Gastroesophageal sphincter (tissue), 4 donors: ENCODE measurements at regions not wholly inside any gene's neighbourhood (a gene's known extent, or its start where the extent isn't known, plus 50 kb on each side); places are given as distances from the start of the nearest gene placed in this dataset.
A peak's percentile ranks its signal among the peaks of the same experiment; 100 is the strongest.

Experiments used
- ATAC-seq: fragments of 150-250 bp; one replicate; pipeline ENCODE4 v1.9.1; 2016; ENCODE audit warnings: mild to moderate bottlenecking, moderate library complexity
- H3K27ac ChIP-seq, 4 donors: fragments of 200-600 bp; sonication (generic) in 3 of 4; 1 replicate in 3 of 4; 2 replicates in 1 of 4; pipeline ENCODE4 v1.5.1; 2016 to 2019
- H3K27me3 ChIP-seq: fragments of 200-600 bp; sonication (generic); one replicate; pipeline ENCODE4 v1.5.1; 2019
- H3K36me3 ChIP-seq, 2 donors: fragments of 200-600 bp; sonication (generic); one replicate each; pipeline ENCODE4 v1.5.1; 2019; ENCODE audit warnings: control low read depth in 1 of 2
- H3K4me1 ChIP-seq, 3 donors: fragments of 200-600 bp; sonication (generic); 1 replicate in 2 of 3; 2 replicates in 1 of 3; pipeline ENCODE4 v1.5.1; 2016 to 2019; ENCODE audit warnings: control low read depth in 2 of 3
- H3K4me3 ChIP-seq, 2 donors: fragments of 200-600 bp; sonication (generic); one replicate each; pipeline ENCODE4 v1.5.1; 2019; ENCODE audit warnings: mild to moderate bottlenecking in 1 of 2, moderate library complexity in 1 of 2
- H3K9me3 ChIP-seq, 3 donors: fragments of 200-600 bp; sonication (generic); one replicate each; pipeline ENCODE4 v1.5.1; 2017 to 2019; ENCODE audit warnings: control low read depth in 2 of 3
- EP300 ChIP-seq: sonication (generic); formaldehyde crosslinking; IDR thresholded peaks from one replicate; pipeline ENCODE4 v1.6.1; 2017; ENCODE audit warnings: antibody characterized with exemption, mild to moderate bottlenecking
- POLR2A ChIP-seq, 2 donors: fragments of 450-650 bp; IDR thresholded peaks; one replicate each; pipeline ENCODE4 v1.6.1; 2017; ENCODE audit warnings: antibody characterized with exemption in 2 of 2, mild to moderate bottlenecking in 2 of 2, moderate library complexity in 1 of 2
- POLR2AphosphoS5 ChIP-seq: sonication (generic); formaldehyde crosslinking; IDR thresholded peaks from one replicate; pipeline ENCODE4 v1.6.1; 2017; ENCODE audit warnings: antibody characterized with exemption
- WGBS, 2 donors: methylation state at CpG; one replicate each; pipeline ENCODE4 v1.1.5; 2018; ENCODE audit warnings: low coverage in 1 of 2; 5-methylcytosine and 5-hydroxymethylcytosine counted together
- TF ChIP-seq, protein P1 (sequence below), 4 experiments: fragments of 200-600 bp in 2 of 4; fragments of 450-650 bp in 2 of 4; sonication (generic) in 1 of 4; IDR thresholded peaks; one replicate each; pipeline ENCODE4 v1.5.1; 2017 to 2019; ENCODE audit warnings: antibody characterized with exemption in 4 of 4, mild to moderate bottlenecking in 2 of 4, moderate library complexity in 2 of 4

DNA sequence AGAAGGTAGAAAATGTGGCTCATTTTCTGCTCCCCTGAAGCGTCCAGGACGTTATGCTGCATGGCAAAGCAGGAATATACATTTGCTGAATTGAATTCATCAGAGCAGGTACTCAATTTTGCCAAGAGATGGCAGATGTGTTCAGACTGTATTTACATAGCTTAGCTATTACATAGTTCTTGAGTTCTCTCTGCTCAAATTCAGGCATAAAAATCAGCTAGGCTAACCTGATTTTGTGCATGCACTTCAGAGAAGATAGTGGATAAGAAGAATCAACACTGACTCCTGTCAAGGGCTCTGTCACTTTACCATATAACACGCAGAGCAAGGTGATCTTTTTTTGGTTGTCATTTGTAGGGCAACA lies 209.2 kb upstream of the FAM3C start:
- peaks cover 0 to 9% (median 0%) of the 10 kb centered on the region in 3 donors for H3K4me1 ChIP-seq
- no peak overlapping the region for H3K4me3 ChIP-seq
- whole genome bisulfite sequencing, 2 donors: 20 to 36% methylated on average over 2 to 3 of the region's 3 CpGs
- ATAC-seq: no peak
- TF ChIP-seq EP300 (no peak), POLR2AphosphoS5 (no peak), POLR2A (IDR thresholded peaks at IDR 0.05) (no peak)
- TF ChIP-seq, protein P1, sequence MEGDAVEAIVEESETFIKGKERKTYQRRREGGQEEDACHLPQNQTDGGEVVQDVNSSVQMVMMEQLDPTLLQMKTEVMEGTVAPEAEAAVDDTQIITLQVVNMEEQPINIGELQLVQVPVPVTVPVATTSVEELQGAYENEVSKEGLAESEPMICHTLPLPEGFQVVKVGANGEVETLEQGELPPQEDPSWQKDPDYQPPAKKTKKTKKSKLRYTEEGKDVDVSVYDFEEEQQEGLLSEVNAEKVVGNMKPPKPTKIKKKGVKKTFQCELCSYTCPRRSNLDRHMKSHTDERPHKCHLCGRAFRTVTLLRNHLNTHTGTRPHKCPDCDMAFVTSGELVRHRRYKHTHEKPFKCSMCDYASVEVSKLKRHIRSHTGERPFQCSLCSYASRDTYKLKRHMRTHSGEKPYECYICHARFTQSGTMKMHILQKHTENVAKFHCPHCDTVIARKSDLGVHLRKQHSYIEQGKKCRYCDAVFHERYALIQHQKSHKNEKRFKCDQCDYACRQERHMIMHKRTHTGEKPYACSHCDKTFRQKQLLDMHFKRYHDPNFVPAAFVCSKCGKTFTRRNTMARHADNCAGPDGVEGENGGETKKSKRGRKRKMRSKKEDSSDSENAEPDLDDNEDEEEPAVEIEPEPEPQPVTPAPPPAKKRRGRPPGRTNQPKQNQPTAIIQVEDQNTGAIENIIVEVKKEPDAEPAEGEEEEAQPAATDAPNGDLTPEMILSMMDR (IDR thresholded peaks at IDR 0.05): no peak
- H3K36me3 ChIP-seq: no peaks in the 10 kb centered on the region
- H3K27ac ChIP-seq: peak overlapping the region in 3 of 4 donors; percentile 10 to 17 (median 17)
- no peaks in the 10 kb centered on the region for H3K27me3 ChIP-seq
- H3K9me3 ChIP-seq: no peaks in the 10 kb centered on the region

DNA sequence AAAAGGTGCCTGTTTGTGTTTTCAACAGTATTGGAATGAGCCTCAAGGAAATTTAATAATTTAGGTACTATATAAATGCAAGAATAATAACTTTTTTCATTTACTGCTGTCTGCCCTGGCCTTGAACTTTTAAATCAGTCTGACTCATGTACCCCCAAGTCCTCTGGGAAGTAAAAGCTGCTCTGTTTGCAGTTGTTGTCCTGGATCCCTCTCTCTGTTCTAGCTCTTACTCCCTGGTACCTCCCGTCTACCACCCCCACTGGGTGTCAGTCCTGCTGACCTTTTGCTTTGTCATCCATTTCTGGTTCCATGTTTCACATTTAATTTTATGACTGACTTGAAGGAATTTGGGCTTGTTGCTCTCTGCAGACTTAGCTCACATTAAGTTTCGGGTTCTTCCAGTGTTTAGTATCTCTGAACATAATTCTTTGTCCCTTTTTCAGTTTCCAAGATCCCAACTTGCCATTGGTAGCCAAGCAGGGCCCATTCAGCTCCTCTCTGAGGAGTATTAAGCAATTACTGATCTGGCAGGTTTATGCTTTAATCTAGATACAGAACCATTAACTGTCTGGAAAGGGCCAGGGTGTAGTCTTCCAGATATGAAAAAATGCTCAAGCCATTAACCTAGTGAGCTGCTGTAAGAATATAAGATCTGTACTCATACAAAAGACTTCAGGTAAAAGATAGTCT lies 208.7 kb upstream of the FAM3C start:
- Histone ChIP-seq H3K27me3 (no peaks in the 10 kb centered on the region), H3K4me3 (no peak overlapping the region), H3K27ac (peak overlapping the region in 3 of 4 donors; percentile 10 to 17 (median 17)), H3K9me3 (peaks cover 0 to 2% (median 0%) of the 10 kb centered on the region in 3 donors), H3K4me1 (peaks cover 0 to 9% (median 0%) of the 10 kb centered on the region in 3 donors), H3K36me3 (no peaks in the 10 kb centered on the region)
- TF ChIP-seq POLR2AphosphoS5: no peak
- TF ChIP-seq POLR2A (IDR thresholded peaks at IDR 0.05): no peak
- no peak for TF ChIP-seq EP300
- TF ChIP-seq, protein P1 (IDR thresholded peaks at IDR 0.05): no peak
- ATAC-seq: peak; percentile 53
- whole genome bisulfite sequencing, 2 donors: 20 to 50% methylated on average over 1 to 2 of the region's 2 CpGs

DNA sequence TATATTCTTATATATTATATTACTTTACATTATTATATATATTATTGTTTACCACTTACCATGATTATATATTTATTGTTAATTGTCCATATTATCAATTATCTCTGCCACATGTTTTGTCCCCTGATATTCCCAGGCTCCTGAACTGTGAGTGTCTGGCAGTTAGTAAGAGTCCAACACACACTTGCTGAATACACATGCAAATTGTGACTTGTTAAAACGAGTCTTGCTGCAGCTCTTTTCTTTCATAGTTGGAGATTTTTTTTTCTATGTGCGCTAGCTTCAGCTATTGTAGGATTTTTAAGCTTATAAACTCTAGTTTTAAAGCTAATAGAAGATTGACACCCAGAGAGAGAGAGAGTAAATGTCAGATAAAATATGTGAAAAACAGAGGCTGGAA lies 207.8 kb upstream of the FAM3C start:
- TF ChIP-seq, protein P1 (IDR thresholded peaks at IDR 0.05): no peak
- TF ChIP-seq EP300: no peak
- no peak for TF ChIP-seq POLR2A (IDR thresholded peaks at IDR 0.05)
- TF ChIP-seq POLR2AphosphoS5: no peak
- Histone ChIP-seq H3K4me1 (peaks cover 0 to 9% (median 0%) of the 10 kb centered on the region in 3 donors), H3K9me3 (peaks cover 0 to 4% (median 0%) of the 10 kb centered on the region in 3 donors), H3K36me3 (no peaks in the 10 kb centered on the region), H3K27ac (no peak overlapping the region), H3K27me3 (no peaks in the 10 kb centered on the region), H3K4me3 (no peak overlapping the region)
- no peak for ATAC-seq
- 71% methylated on average over 2 of the region's 2 CpGs; no CpG with 5 or more reads in 1 of the 2 donors for WGBS, 2 donors

DNA sequence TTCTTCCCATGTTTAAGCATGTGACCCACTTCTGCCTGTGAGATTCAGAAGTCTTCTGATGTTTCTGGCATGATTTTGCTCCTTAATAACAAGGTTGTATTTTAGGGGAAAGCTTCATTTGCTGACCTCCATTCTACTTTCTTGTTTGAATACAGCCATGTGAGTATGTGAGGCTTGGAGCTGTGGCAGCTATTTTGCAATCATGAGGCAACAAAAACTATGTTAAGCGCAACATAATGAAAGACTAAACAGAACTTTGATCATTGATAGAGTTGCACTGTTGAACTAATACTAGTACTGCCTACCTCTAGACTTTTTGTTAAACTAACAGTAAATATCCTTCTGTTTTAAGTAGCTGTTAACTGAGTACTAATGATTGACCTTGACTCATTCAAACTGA lies 203.8 kb upstream of the FAM3C start:
- ATAC-seq: no peak
- WGBS, 2 donors: 100% methylated on average over 1 of the region's 1 CpG

More for the DNA sequence above, 203.8 kb upstream of the FAM3C start:
- TF ChIP-seq EP300: no peak
- TF ChIP-seq POLR2AphosphoS5: no peak
- TF ChIP-seq, protein P1 (IDR thresholded peaks at IDR 0.05): no peak
- no peak for TF ChIP-seq POLR2A (IDR thresholded peaks at IDR 0.05)
- Histone ChIP-seq H3K4me3 (no peak overlapping the region), H3K27me3 (no peaks in the 10 kb centered on the region), H3K36me3 (no peaks in the 10 kb centered on the region), H3K9me3 (peaks cover 0 to 14% (median 0%) of the 10 kb centered on the region in 3 donors), H3K27ac (no peak overlapping the region), H3K4me1 (peaks cover 0 to under 1% (median 0%) of the 10 kb centered on the region in 3 donors)
